OCI-LY3 (cell line): ENCODE measurements at regions not wholly inside any gene's neighbourhood (a gene's known extent, or its start where the extent isn't known, plus 50 kb on each side); places are given as distances from the start of the nearest gene placed in this dataset.

Source experiments
- H2AFZ ChIP-seq: fragments of 200-600, 300-600 bp; shearing (Covaris generic); 2 replicates; pipeline ENCODE4 v1.6.0; 2014; ENCODE audit warnings: antibody characterized with exemption, low read depth, low read length
- H3K27ac ChIP-seq: fragments of 200-600, 300-600 bp; sonication (generic); 2 replicates; pipeline ENCODE4 v1.5.1; 2014; ENCODE audit warnings: mild to moderate bottlenecking, low read length, moderate library complexity, mixed read lengths
- H3K27me3 ChIP-seq: fragments of 200-600, 300-600 bp; sonication (generic); 2 replicates; pipeline ENCODE4 v1.6.1; 2014; ENCODE audit warnings: low read depth, low read length, mixed read lengths
- H3K36me3 ChIP-seq: fragments of 200-600, 300-600 bp; sonication (generic); replicated peaks from 2 replicates; pipeline ENCODE3; 2014; ENCODE audit warnings: low read depth, low read length, mixed read lengths
- H3K4me1 ChIP-seq: fragments of 300-600, 200-600 bp; sonication (generic); 2 replicates; pipeline ENCODE4 v1.6.1; 2014; ENCODE audit warnings: low read length, mixed read lengths
- H3K4me2 ChIP-seq: fragments of 200-600, 300-600 bp; sonication (generic); 2 replicates; pipeline ENCODE4 v1.6.1; 2014; ENCODE audit warnings: low read length, mixed read lengths
- H3K4me3 ChIP-seq: fragments of 300-600, 200-600 bp; sonication (generic); 2 replicates; pipeline ENCODE4 v1.5.1; 2014; ENCODE audit warnings: antibody characterized with exemption, mild to moderate bottlenecking, low read length, moderate library complexity
- H3K79me2 ChIP-seq: fragments of 300-600, 200-600 bp; shearing (Covaris generic); 2 replicates; pipeline ENCODE4 v1.6.1; 2014; ENCODE audit warnings: mild to moderate bottlenecking, low read length, mixed read lengths
- H3K9ac ChIP-seq: fragments of 300-600, 200-600 bp; shearing (Covaris generic); 2 replicates; pipeline ENCODE4 v1.6.0; 2014; ENCODE audit warnings: mild to moderate bottlenecking, low read length, moderate library complexity
- H3K9me3 ChIP-seq: fragments of 200-600, 300-600 bp; shearing (Covaris generic); 2 replicates; pipeline ENCODE4 v1.6.1; 2014; ENCODE audit warnings: low read length, mixed read lengths; ENCODE audit not compliant: insufficient read depth
- H4K20me1 ChIP-seq: fragments of 200-600, 300-600 bp; sonication (generic); 2 replicates; pipeline ENCODE4 v1.6.1; 2016; ENCODE audit warnings: low read length, mixed read lengths; ENCODE audit not compliant: insufficient read depth
- EZH2phosphoT487 ChIP-seq: fragments of 200-600 bp; shearing (Covaris generic); IDR thresholded peaks from 2 replicates; pipeline ENCODE4 v1.6.1; 2018; ENCODE audit warnings: antibody characterized with exemption, mixed run types, low read depth
- TF ChIP-seq, protein P1 (sequence below): fragments of 200-600, 300-600 bp; sonication (generic); IDR thresholded peaks from 2 replicates; pipeline ENCODE4 v1.5.1; 2014; ENCODE audit warnings: antibody characterized with exemption, low read length, low read depth

DNA sequence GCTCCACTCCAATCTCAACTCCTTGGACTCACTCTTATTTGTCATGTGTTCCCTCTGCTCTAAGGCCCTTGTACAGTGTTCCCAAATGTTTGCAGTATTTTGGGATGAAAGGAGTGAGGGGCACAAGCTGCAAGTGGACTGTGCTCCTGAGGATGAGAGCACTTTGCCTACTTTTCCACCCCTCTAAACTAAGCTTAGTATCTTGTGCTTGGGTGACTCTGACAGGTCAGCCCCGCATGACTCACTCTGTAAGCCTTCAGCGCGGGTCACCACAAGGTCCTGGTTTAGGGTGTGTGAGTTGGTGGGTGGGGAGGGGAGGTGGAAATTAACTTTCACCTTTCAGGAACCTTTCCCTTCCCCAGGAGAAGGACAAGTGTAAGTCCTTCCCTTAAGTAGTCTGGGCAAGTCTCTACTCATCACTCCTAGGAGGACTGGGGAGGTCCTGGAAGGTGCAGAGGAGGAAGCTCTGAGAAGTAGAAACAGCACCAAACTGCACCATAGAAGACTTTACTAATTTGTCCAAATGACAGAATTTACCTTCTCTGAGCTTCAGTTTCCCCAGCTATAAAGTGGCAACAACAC lies 68.8 kb upstream of the EPB41L1 start:
- Histone ChIP-seq H3K27ac (no peak overlapping the region), H3K4me1 (peaks cover 8% of the 10 kb centered on the region), H3K79me2 (no peaks in the 10 kb centered on the region), H3K27me3 (0 out of 2 replicates have a peak, but pooled peaks cover 3% of the 10 kb centered on the region), H3K36me3 (no peaks in the 10 kb centered on the region), H3K9me3 (no peaks in the 10 kb centered on the region), H3K9ac (no peak overlapping the region), H2AFZ (no peak overlapping the region), H4K20me1 (no peaks in the 10 kb centered on the region), H3K4me2 (no peak overlapping the region), H3K4me3 (no peak overlapping the region)
- TF ChIP-seq, protein P1, sequence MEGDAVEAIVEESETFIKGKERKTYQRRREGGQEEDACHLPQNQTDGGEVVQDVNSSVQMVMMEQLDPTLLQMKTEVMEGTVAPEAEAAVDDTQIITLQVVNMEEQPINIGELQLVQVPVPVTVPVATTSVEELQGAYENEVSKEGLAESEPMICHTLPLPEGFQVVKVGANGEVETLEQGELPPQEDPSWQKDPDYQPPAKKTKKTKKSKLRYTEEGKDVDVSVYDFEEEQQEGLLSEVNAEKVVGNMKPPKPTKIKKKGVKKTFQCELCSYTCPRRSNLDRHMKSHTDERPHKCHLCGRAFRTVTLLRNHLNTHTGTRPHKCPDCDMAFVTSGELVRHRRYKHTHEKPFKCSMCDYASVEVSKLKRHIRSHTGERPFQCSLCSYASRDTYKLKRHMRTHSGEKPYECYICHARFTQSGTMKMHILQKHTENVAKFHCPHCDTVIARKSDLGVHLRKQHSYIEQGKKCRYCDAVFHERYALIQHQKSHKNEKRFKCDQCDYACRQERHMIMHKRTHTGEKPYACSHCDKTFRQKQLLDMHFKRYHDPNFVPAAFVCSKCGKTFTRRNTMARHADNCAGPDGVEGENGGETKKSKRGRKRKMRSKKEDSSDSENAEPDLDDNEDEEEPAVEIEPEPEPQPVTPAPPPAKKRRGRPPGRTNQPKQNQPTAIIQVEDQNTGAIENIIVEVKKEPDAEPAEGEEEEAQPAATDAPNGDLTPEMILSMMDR = no peak
- TF ChIP-seq EZH2phosphoT487 = no peak

DNA sequence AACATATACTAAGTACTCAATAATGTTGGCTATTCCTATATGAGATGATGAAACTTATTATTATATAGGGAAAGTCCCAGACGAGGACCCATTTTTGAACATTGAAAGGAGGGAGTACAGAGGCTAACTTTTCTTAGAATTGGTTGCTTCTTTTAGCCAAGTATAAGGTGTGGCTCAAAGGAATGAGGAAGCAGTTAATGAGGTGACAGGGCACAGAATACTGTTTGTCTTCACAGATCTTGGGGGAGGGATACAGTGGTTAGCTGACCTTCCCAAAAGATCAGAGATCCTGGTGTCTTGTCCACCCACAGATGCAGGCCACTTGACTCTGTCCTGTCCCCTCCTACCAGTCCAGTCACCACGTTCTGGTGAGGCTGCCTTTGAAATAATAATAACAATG lies 67.8 kb upstream of the EPB41L1 start:
- no peak for TF ChIP-seq EZH2phosphoT487
- TF ChIP-seq, protein P1 = no peak
- no peak overlapping the region for H3K4me3 ChIP-seq
- H3K4me1 ChIP-seq = peaks cover 8% of the 10 kb centered on the region

DNA sequence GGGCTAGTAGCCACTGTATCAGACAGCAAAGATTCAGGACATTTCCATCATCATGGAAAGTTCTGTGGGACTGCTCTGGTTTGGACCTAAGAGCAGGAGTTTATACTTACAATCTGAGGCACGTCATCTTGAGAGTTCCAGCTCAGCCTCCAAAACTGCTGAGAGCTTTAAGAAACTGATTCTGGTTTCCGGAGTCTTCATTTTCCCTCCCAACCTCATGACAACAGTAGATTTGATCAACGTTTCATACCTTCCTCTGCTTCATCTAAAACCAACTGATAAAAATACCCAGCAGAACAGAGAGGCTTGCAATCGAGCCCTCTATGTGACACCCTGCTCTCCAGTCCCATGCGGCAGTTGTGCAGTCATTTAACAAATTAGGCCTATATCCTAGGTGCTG lies 64.3 kb upstream of the EPB41L1 start:
- no peak overlapping the region for H3K27ac ChIP-seq
- no peaks in the 10 kb centered on the region for H4K20me1 ChIP-seq
- no peak overlapping the region for H3K4me3 ChIP-seq
- H3K4me1 ChIP-seq = peaks cover 21% of the 10 kb centered on the region
- no peaks in the 10 kb centered on the region for H3K36me3 ChIP-seq
- H2AFZ ChIP-seq = no peak overlapping the region
- H3K79me2 ChIP-seq = no peaks in the 10 kb centered on the region
- TF ChIP-seq, protein P1 = no peak
- TF ChIP-seq EZH2phosphoT487 = no peak
- no peak overlapping the region for H3K9ac ChIP-seq
- no peak overlapping the region for H3K4me2 ChIP-seq
- H3K9me3 ChIP-seq = no peaks in the 10 kb centered on the region
- peaks cover 19% of the 10 kb centered on the region for H3K27me3 ChIP-seq

More for the DNA sequence above, 67.8 kb upstream of the EPB41L1 start:
- H3K36me3 ChIP-seq = no peaks in the 10 kb centered on the region
- H3K27me3 ChIP-seq = peaks cover 9% of the 10 kb centered on the region; the same call in 1 of the 2 replicates
- H4K20me1 ChIP-seq = no peaks in the 10 kb centered on the region
- H3K79me2 ChIP-seq = no peaks in the 10 kb centered on the region
- 0 out of 2 replicates have a peak overlapping the region, but pooled peaks have one; percentile 10 for H2AFZ ChIP-seq
- H3K4me2 ChIP-seq = peak overlapping the region; percentile 4; the same call in 1 of the 2 replicates
- H3K9me3 ChIP-seq = no peaks in the 10 kb centered on the region
- H3K9ac ChIP-seq = no peak overlapping the region
- H3K27ac ChIP-seq = no peak overlapping the region

DNA sequence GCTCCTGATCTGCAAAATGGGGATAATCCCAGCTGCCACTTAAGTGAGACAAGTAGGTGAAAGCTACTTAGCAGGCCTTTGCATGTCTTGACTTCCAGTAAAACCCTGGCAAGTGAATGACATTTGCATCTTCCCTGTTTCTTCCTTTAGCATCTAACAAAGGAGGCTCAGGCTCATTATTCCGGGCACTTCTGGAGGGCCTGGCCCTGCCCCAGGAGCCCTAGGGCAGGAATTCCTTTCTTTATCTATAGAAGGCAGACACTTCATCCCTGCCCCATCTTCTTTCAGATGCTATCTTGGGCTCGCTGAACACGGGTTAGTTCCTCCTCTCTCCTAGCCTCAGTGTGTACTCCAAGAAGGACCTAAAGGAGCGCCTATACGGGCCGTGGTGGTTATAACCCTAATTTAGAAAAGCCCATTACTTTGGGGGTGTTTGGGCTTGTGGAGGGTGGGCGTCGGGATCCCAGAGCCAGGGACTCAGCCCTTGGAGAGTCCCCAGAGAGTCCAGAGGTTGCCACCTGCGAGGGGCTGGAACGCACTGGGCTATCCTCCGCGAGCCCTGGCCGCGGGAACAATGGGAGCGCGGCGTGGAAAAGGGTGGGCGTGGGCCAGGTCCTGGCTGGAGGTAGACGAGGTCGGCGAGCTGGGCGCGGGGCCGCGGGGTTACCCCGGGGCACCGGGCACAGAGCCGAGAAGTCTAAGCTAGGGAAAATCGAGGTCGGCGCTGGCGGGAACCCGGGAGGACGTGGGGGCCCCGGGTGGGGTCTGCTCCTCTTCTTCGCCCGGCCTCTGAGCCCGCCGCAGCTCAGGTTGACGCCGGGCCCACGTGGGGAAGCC lies 62.8 kb upstream of the EPB41L1 start:
- Histone ChIP-seq H3K36me3 (no peaks in the 10 kb centered on the region), H3K9me3 (no peaks in the 10 kb centered on the region), H3K79me2 (no peaks in the 10 kb centered on the region), H4K20me1 (no peaks in the 10 kb centered on the region), H2AFZ (peak overlapping the region; percentile 35; the same call in 1 of the 2 replicates), H3K4me3 (peak overlapping the region; percentile 88), H3K4me1 (peaks cover 26% of the 10 kb centered on the region), H3K9ac (peak overlapping the region; percentile 72), H3K27ac (no peak overlapping the region), H3K4me2 (peak overlapping the region; percentile 96), H3K27me3 (peaks cover 19% of the 10 kb centered on the region)
- TF ChIP-seq, protein P1 = no peak
- TF ChIP-seq EZH2phosphoT487 = no peak
